ENCODE measurements at regions not wholly inside any gene's neighbourhood (a gene's known extent, or its start where the extent isn't known, plus 50 kb on each side); places are given as distances from the start of the nearest gene placed in this dataset.

- BruUV-seq (replicated peaks): no TSS peak
- no peaks in the 10 kb centered on the region for H3K9me2 ChIP-seq (ENCODE audit: insufficient read depth)
- H3K36me3 ChIP-seq (ENCODE audit: control insufficient read depth in 1 of 2, insufficient read depth in 2 of 2, low read length in 2 of 2): no peaks in the 10 kb centered on the region
- intact Hi-C loops (cut with micrococcal nuclease): no loop called here
- ATAC-seq (no peak), DNase-seq (ENCODE audit: low read depth, low spot score) (no peak)
- no peaks in the 10 kb centered on the region for H3K9me3 ChIP-seq (ENCODE audit: control insufficient read depth in 1 of 2, insufficient read depth in 1 of 2, low read depth in 1 of 2, low read length in 2 of 2)
- H2AFZ ChIP-seq (ENCODE audit: low read depth, low read length, poor library complexity, severe bottlenecking): no peak overlapping the region
- no peak overlapping the region for H3K27ac ChIP-seq (ENCODE audit: low read depth, low read length)
- H3K4me1 ChIP-seq (ENCODE audit: control insufficient read depth in 1 of 2, insufficient read depth in 2 of 2, low read length in 2 of 2): no peaks in the 10 kb centered on the region
- no peak overlapping the region for H3K9ac ChIP-seq (ENCODE audit: low read length)
- ChIA-PET RAD21 (ENCODE audit: low non-redundant PET in 1 of 2, low total read pairs in 2 of 2, uncharacterized antibody in 2 of 2, unreplicated experiment in 2 of 2) (no interaction called here), CTCF (no interaction called here), POLR2A (no interaction called here)
- no peaks in the 10 kb centered on the region for H3K27me3 ChIP-seq (ENCODE audit: insufficient read depth, low read length)
- TF ChIP-seq EZH2 (IDR thresholded peaks at IDR 0.05) (no peak), POLR2AphosphoS5 (IDR thresholded peaks at IDR 0.05; ENCODE audit: low read depth, low read length) (no peak), SRF (IDR thresholded peaks at IDR 0.05; ENCODE audit: low read depth) (no peak), CBX3 (IDR thresholded peaks at IDR 0.05; ENCODE audit: low read depth) (no peak), YY1 (IDR thresholded peaks at IDR 0.05; ENCODE audit: extremely low read depth, insufficient replicate concordance, low read depth, low read length) (no peak), EZH2phosphoT487 (IDR thresholded peaks at IDR 0.05; ENCODE audit: borderline replicate concordance) (no peak), ZBTB33 (IDR thresholded peaks at IDR 0.05; ENCODE audit: extremely low read depth, insufficient replicate concordance, low read length) (no peak)
- no peaks in the 10 kb centered on the region for H3K79me2 ChIP-seq (ENCODE audit: insufficient read depth, low read length)
- no peak overlapping the region for H3K4me3 ChIP-seq (replicated peaks in 1 of 2; ENCODE audit: low read depth in 1 of 2, low read length in 2 of 2)
- H4K20me1 ChIP-seq (ENCODE audit: insufficient read depth): no peaks in the 10 kb centered on the region
- H3K4me2 ChIP-seq (ENCODE audit: low read length): no peak overlapping the region
These were observed 93.6 kb upstream of the CPNE8 start for GRCh38 chr12:38998887-38999482.

- intact Hi-C loops (cut with micrococcal nuclease): no loop called here
- ChIA-PET CTCF (interaction anchor here (1.1 kb wide), 1 partner anchor 74 kb away, joined by 3 read pairs; no protein-coding TSS in a partner anchor), POLR2A (no interaction called here), RAD21 (ENCODE audit: low non-redundant PET in 1 of 2, low total read pairs in 2 of 2, uncharacterized antibody in 2 of 2, unreplicated experiment in 2 of 2) (no interaction called here)
- no peaks in the 10 kb centered on the region for H3K4me1 ChIP-seq (ENCODE audit: control insufficient read depth in 1 of 2, insufficient read depth in 2 of 2, low read length in 2 of 2)
- no TSS peak for BruUV-seq (replicated peaks)
- no peak overlapping the region for H3K27ac ChIP-seq (ENCODE audit: low read depth, low read length)
- ATAC-seq (no peak), DNase-seq (ENCODE audit: low read depth, low spot score) (no peak)
- no peak overlapping the region for H3K9ac ChIP-seq (ENCODE audit: low read length)
- H2AFZ ChIP-seq (ENCODE audit: low read depth, low read length, poor library complexity, severe bottlenecking): no peak overlapping the region
- H3K4me2 ChIP-seq (ENCODE audit: low read length): no peak overlapping the region
- H4K20me1 ChIP-seq (ENCODE audit: insufficient read depth): no peaks in the 10 kb centered on the region
- H3K9me3 ChIP-seq (ENCODE audit: control insufficient read depth in 1 of 2, insufficient read depth in 1 of 2, low read depth in 1 of 2, low read length in 2 of 2): no peaks in the 10 kb centered on the region
- no peaks in the 10 kb centered on the region for H3K27me3 ChIP-seq (ENCODE audit: insufficient read depth, low read length)
- H3K9me2 ChIP-seq (ENCODE audit: insufficient read depth): no peaks in the 10 kb centered on the region
- no peaks in the 10 kb centered on the region for H3K36me3 ChIP-seq (ENCODE audit: control insufficient read depth in 1 of 2, insufficient read depth in 2 of 2, low read length in 2 of 2)
- H3K4me3 ChIP-seq (replicated peaks in 1 of 2; ENCODE audit: low read depth in 1 of 2, low read length in 2 of 2): no peak overlapping the region
- no peaks in the 10 kb centered on the region for H3K79me2 ChIP-seq (ENCODE audit: insufficient read depth, low read length)
- TF ChIP-seq ELF1 (IDR thresholded peaks at IDR 0.05; ENCODE audit: borderline replicate concordance, low read depth) (no peak), REST (IDR thresholded peaks at IDR 0.05; ENCODE audit: low read depth) (no peak), TCF7L2 (IDR thresholded peaks at IDR 0.05; ENCODE audit: borderline replicate concordance, extremely low read depth, insufficient read depth, insufficient read length) (no peak), CTCF (IDR thresholded peaks at IDR 0.05 in 2 of 3, conservative IDR thresholded peaks at IDR 0.05 in 1 of 3; ENCODE audit: borderline replicate concordance in 1 of 3, insufficient read depth in 1 of 3, low read depth in 2 of 3, low read length in 2 of 3) (no peak), ZNF274 (IDR thresholded peaks at IDR 0.05; ENCODE audit: low read depth, low read length) (no peak)
These were observed 89.9 kb upstream of the CPNE8 start for GRCh38 chr12:38995249-38995648.
